Right atrium auricular region (tissue), 2 donors: ENCODE measurements at regions not wholly inside any gene's neighbourhood (a gene's known extent, or its start where the extent isn't known, plus 50 kb on each side); places are given as distances from the start of the nearest gene placed in this dataset.

ENCODE experiments used
- DNase-seq: peaks from one replicate; pipeline ENCODE4 v3.0.0-alpha.2; 2019; ENCODE audit warnings: low spot score
- H3K27ac ChIP-seq, 2 donors: fragments of 200-600 bp; sonication (generic); 1 replicate in 1 of 2; 2 replicates in 1 of 2; pipeline ENCODE4 v1.5.1; 2016 to 2019
- H3K27me3 ChIP-seq, 2 donors: fragments of 200-600 bp; sonication (generic); one replicate each; pipeline versions ENCODE4 v1.5.1 to v1.6.0; 2017 to 2019
- H3K36me3 ChIP-seq: fragments of 200-600 bp; sonication (generic); one replicate; pipeline ENCODE4 v1.5.1; 2016
- H3K4me1 ChIP-seq, 2 donors: fragments of 200-600 bp; sonication (generic); one replicate each; pipeline versions ENCODE4 v1.5.1 to v1.6.0; 2017 to 2019
- H3K4me3 ChIP-seq, 2 donors: fragments of 200-600 bp; sonication (generic); 1 replicate in 1 of 2; 2 replicates in 1 of 2; pipeline ENCODE4 v1.5.1; 2017 to 2019; ENCODE audit warnings: mild to moderate bottlenecking in 1 of 2, moderate library complexity in 1 of 2
- H3K9me3 ChIP-seq, 2 donors: fragments of 200-600 bp; sonication (generic); one replicate each; pipeline ENCODE4 v1.5.1; 2019
- TF ChIP-seq, protein P1 (sequence below), 2 donors: fragments of 200-600 bp; sonication (generic); IDR thresholded peaks; one replicate each; pipeline ENCODE4 v1.5.1; 2019; ENCODE audit warnings: antibody characterized with exemption in 2 of 2

- H3K4me3 ChIP-seq: no peak overlapping the region
- no peak overlapping the region for H3K27ac ChIP-seq
- no peaks in the 10 kb centered on the region for H3K36me3 ChIP-seq
- TF ChIP-seq, protein P1, sequence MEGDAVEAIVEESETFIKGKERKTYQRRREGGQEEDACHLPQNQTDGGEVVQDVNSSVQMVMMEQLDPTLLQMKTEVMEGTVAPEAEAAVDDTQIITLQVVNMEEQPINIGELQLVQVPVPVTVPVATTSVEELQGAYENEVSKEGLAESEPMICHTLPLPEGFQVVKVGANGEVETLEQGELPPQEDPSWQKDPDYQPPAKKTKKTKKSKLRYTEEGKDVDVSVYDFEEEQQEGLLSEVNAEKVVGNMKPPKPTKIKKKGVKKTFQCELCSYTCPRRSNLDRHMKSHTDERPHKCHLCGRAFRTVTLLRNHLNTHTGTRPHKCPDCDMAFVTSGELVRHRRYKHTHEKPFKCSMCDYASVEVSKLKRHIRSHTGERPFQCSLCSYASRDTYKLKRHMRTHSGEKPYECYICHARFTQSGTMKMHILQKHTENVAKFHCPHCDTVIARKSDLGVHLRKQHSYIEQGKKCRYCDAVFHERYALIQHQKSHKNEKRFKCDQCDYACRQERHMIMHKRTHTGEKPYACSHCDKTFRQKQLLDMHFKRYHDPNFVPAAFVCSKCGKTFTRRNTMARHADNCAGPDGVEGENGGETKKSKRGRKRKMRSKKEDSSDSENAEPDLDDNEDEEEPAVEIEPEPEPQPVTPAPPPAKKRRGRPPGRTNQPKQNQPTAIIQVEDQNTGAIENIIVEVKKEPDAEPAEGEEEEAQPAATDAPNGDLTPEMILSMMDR (IDR thresholded peaks at IDR 0.05): no peak
- DNase-seq: no peak
- no peaks in the 10 kb centered on the region for H3K27me3 ChIP-seq
- peaks cover 0 to 4% of the 10 kb centered on the region in 2 donors for H3K9me3 ChIP-seq
- no peaks in the 10 kb centered on the region for H3K4me1 ChIP-seq
Measured at GRCh38 chr1:230578616-230579015, 63.7 kb upstream of the COG2 start.

- no peaks in the 10 kb centered on the region for H3K36me3 ChIP-seq
- no peaks in the 10 kb centered on the region for H3K27me3 ChIP-seq
- TF ChIP-seq, protein P1 (IDR thresholded peaks at IDR 0.05): no peak
- no peak for DNase-seq
- peaks cover 0 to under 1% of the 10 kb centered on the region in 2 donors for H3K4me1 ChIP-seq
- H3K4me3 ChIP-seq: no peak overlapping the region
- no peak overlapping the region for H3K27ac ChIP-seq
- peaks cover 0 to 4% of the 10 kb centered on the region in 2 donors for H3K9me3 ChIP-seq
Measured at GRCh38 chr1:230577537-230577936, 64.7 kb upstream of the COG2 start.

- Histone ChIP-seq H3K27ac (no peak overlapping the region), H3K27me3 (no peaks in the 10 kb centered on the region), H3K9me3 (no peaks in the 10 kb centered on the region), H3K4me1 (peaks cover 0 to 4% of the 10 kb centered on the region in 2 donors), H3K36me3 (no peaks in the 10 kb centered on the region), H3K4me3 (no peak overlapping the region)
- no peak for DNase-seq
- TF ChIP-seq, protein P1 (IDR thresholded peaks at IDR 0.05): no peak
Measured at GRCh38 chr1:230575886-230576500, 66.3 kb upstream of the COG2 start.

- Histone ChIP-seq H3K36me3 (no peaks in the 10 kb centered on the region), H3K9me3 (no peaks in the 10 kb centered on the region), H3K27ac (no peak overlapping the region), H3K27me3 (no peaks in the 10 kb centered on the region), H3K4me1 (peaks cover 0 to 4% of the 10 kb centered on the region in 2 donors), H3K4me3 (no peak overlapping the region)
- TF ChIP-seq, protein P1 (IDR thresholded peaks at IDR 0.05): no peak
- no peak for DNase-seq
Measured at GRCh38 chr1:230574502-230574901, 67.8 kb upstream of the COG2 start.

GRCh38 chr1:230573658-230574057, 68.6 kb upstream of the COG2 start:
- Histone ChIP-seq H3K27me3 (no peaks in the 10 kb centered on the region), H3K36me3 (no peaks in the 10 kb centered on the region), H3K4me3 (no peak overlapping the region), H3K27ac (no peak overlapping the region), H3K9me3 (no peaks in the 10 kb centered on the region), H3K4me1 (peaks cover 0 to 4% of the 10 kb centered on the region in 2 donors)
- DNase-seq: no peak
- TF ChIP-seq, protein P1 (IDR thresholded peaks at IDR 0.05): no peak
